ENCODE measurements at regions not wholly inside any gene's neighbourhood (a gene's known extent, or its start where the extent isn't known, plus 50 kb on each side); places are given as distances from the start of the nearest gene placed in this dataset.

DNA sequence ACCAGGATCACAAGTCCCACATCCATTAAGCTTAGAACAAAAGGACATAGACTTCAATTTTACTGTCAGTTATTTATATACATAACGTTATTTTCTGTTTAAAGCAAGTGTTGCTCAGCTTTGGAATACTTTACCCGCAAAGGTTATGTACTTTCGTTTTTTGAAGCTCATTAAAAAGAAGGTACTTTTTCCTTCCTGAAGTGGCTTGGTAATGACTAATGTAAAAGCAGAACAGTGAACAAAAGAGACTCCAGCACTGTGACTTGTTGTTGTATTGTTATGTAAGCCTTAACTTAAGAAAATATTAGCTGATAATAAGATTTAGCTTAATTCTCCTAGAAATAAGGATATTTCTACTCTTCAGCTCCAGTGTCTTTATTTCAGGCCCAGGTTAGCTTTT lies 97.3 kb upstream of the SLCO6A1 start:
- TF ChIP-seq CTCF (IDR thresholded peaks at IDR 0.05) = no peak

DNA sequence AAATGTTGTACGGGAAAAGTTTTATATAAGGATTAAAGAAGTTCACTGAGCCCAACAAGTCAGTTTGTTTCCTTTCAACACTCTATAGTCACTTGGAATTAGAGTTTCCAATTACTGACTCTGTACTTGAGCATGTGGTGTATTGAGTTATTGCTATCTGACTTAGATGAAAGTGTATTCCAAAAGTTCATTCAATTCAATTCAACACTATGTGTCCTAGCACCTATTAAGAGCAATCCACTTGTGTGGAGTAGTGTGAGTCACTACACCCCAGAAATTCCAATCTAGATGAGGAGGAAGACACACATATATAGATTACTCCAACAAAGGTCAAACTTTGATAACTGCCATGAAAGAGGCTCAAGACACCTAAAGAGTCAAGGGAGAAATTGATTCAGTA lies 98.2 kb upstream of the SLCO6A1 start:
- TF ChIP-seq CTCF (IDR thresholded peaks at IDR 0.05) = no peak

DNA sequence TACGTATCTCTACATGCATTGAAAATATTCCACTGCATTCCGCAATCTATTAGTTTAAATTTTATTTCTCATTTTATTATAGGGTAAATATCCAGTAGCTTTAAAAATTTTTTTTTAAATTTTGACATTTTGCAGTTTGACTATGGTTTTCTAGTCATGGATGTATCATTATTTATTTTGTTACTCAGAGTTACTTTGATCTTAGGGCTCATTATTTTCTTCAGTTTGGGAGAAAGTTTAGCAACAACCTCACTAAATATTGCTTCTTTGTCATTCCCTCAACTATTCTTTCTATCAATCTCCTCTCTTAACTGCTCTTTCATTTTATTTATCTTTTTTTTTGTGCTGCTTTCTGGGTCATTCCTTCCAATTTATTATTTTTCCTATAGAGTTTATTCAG lies 100.5 kb upstream of the SLCO6A1 start:
- no peak for TF ChIP-seq CTCF (IDR thresholded peaks at IDR 0.05)

GRCh38 chr5:102600964-102601363 lies 102.2 kb upstream of the SLCO6A1 start:
- TF ChIP-seq CTCF (IDR thresholded peaks at IDR 0.05) = no peak

- no peak for TF ChIP-seq CTCF (IDR thresholded peaks at IDR 0.05)
Observed at GRCh38 chr5:102603670-102604069, 104.9 kb upstream of the SLCO6A1 start.

GRCh38 chr5:102608414-102608813 lies 109.6 kb upstream of the SLCO6A1 start:
- no peak for TF ChIP-seq CTCF (IDR thresholded peaks at IDR 0.05)

DNA sequence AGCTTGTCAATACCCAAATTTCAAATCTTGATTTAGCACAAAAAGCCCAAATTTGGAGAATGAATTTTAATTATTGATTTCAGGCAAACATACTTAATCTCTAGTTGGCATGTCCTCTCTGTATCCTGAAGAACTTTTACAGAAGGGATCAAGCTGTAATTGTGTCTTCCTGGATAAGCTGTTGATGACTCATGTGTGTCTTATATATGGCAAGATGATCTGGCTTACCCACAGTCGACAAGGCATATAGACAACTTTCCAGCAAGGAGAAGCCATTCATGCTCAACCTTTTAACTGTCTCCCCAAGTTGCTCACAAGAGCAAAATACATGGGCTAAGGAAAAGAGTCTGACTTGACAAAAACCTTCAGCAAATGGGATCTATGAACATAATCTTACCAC lies 112.5 kb upstream of the SLCO6A1 start:
- no peak for TF ChIP-seq CTCF (IDR thresholded peaks at IDR 0.05)

DNA sequence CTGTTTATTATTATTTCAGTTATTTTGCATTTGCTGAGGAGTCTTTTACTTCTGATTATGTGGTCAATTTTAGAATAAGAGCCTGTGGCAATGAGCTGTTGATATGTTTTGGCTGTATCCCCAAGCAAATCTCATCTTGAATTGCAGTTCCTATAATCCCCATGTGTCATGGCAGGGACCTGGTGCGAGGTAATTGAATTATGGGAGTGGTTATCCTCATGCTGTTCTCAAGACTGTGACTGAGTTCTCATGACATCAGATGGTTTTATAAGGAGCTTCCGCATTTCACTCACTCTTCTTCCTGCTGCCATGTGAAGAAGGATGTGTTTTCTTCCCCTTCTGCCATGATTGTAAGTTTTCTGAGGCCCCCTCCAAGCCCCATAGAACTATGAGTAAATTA lies 114.9 kb upstream of the SLCO6A1 start:
- no peak for TF ChIP-seq CTCF (IDR thresholded peaks at IDR 0.05)

Data from LNCAP (cell line).